Esophagus squamous epithelium (tissue), 4 donors: ENCODE measurements at regions not wholly inside any gene's neighbourhood (a gene's known extent, or its start where the extent isn't known, plus 50 kb on each side); places are given as distances from the start of the nearest gene placed in this dataset.

ENCODE experiments used
- CTCF ChIP-seq, 6 experiments: fragments of 450-650 bp in 4 of 6; fragments of 200-600 bp in 2 of 6; sonication (generic) in 2 of 6; IDR thresholded peaks; one replicate each; pipeline ENCODE4 v1.5.1; 2016 to 2019; ENCODE audit warnings: antibody characterized with exemption in 6 of 6, mild to moderate bottlenecking in 4 of 6, moderate library complexity in 4 of 6
- POLR2A ChIP-seq, 4 donors: fragments of 450-650 bp; IDR thresholded peaks; one replicate each; pipeline ENCODE4 v1.6.1; 2017; ENCODE audit warnings: antibody characterized with exemption in 4 of 4, mild to moderate bottlenecking in 4 of 4, moderate library complexity in 3 of 4

- no peak for TF ChIP-seq CTCF (IDR thresholded peaks at IDR 0.05)
- no peak for TF ChIP-seq POLR2A (IDR thresholded peaks at IDR 0.05)
Measured at GRCh38 chr13:86476656-86477055, 677.4 kb upstream of the SLITRK6 start.
